Coronary artery (tissue), 2 donors: ENCODE measurements at regions not wholly inside any gene's neighbourhood (a gene's known extent, or its start where the extent isn't known, plus 50 kb on each side); places are given as distances from the start of the nearest gene placed in this dataset.

Source experiments
- DNase-seq: peaks from one replicate; pipeline ENCODE4 v3.0.0-alpha.2; 2017; ENCODE audit warnings: low spot score
- H3K27ac ChIP-seq, 2 donors: fragments of 200-600 bp; sonication (generic); one replicate each; pipeline ENCODE4 v1.5.1; 2016 to 2019
- H3K4me3 ChIP-seq: fragments of 200-600 bp; sonication (generic); 2 replicates; pipeline ENCODE4 v1.5.1; 2016; ENCODE audit warnings: mild to moderate bottlenecking, moderate library complexity
- TF ChIP-seq, protein P1 (sequence below): fragments of 200-600 bp; sonication (generic); IDR thresholded peaks from one replicate; pipeline ENCODE4 v1.5.1; 2019; ENCODE audit warnings: antibody characterized with exemption

DNA sequence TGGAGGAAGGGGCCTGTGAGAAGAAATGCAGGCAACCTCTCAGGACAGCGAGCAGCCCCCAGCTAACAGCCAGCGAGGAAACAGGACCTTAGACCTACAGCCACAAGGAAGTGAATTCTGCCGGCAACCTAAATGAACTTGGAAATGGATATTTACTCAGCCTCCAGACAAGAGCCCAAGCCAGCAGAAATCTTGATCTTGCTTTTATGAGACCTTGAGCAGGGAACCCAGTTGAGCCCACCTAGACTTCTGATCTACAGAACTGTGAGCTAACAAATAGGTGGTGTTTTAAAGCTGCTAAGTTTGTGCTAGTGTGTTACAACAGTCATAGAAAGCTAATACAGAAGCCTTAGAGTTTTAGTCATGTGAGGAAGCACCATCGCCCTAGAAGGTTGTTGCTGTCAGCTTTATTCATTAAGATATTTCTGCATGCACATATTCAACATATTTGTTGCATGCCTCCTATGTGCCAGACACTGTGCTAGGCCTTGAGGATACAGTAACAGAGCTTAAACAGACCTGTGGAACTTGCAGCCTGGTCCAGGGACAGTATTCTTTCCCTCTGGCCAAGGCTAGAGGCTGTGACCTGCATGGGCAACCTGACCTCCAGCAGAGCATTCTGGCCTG is 50.3 kb downstream of the NALF2 start:
- H3K27ac ChIP-seq, result no peak overlapping the region
- no peak overlapping the region for H3K4me3 ChIP-seq
- DNase-seq, result no peak
- TF ChIP-seq, protein P1, sequence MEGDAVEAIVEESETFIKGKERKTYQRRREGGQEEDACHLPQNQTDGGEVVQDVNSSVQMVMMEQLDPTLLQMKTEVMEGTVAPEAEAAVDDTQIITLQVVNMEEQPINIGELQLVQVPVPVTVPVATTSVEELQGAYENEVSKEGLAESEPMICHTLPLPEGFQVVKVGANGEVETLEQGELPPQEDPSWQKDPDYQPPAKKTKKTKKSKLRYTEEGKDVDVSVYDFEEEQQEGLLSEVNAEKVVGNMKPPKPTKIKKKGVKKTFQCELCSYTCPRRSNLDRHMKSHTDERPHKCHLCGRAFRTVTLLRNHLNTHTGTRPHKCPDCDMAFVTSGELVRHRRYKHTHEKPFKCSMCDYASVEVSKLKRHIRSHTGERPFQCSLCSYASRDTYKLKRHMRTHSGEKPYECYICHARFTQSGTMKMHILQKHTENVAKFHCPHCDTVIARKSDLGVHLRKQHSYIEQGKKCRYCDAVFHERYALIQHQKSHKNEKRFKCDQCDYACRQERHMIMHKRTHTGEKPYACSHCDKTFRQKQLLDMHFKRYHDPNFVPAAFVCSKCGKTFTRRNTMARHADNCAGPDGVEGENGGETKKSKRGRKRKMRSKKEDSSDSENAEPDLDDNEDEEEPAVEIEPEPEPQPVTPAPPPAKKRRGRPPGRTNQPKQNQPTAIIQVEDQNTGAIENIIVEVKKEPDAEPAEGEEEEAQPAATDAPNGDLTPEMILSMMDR, result no peak

DNA sequence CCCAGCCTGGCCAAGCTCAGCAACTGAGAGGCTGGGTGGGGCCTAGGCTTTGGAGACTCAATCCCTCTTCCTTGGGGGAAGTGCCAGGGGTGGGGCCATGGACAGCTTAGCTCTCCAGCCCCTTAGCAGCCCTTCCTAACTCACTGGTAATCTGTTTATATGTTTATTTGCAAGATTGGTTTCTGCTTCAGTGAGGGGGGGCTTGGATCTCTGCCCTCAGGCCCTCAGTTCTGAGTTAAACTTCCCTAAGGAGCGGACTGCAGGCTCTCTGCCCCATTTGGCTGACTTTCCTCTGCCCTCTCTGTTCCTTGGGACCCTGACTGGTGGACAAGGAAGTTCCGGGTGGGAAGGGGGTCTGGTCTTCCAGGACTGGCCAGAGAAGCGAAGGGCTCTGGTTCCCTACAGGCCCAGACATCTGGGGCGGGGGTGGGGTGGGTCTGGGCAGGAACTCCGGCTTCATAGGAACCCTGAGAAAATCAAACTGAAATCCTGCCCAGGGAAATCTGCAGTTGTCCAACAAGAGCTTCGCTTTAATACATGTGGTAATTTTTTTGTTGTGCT is 51.4 kb downstream of the NALF2 start:
- TF ChIP-seq, protein P1, result no peak
- no peak for DNase-seq
- Histone ChIP-seq H3K27ac (peak overlapping the region in 1 of 2 donors; percentile 7), H3K4me3 (no peak overlapping the region)

DNA sequence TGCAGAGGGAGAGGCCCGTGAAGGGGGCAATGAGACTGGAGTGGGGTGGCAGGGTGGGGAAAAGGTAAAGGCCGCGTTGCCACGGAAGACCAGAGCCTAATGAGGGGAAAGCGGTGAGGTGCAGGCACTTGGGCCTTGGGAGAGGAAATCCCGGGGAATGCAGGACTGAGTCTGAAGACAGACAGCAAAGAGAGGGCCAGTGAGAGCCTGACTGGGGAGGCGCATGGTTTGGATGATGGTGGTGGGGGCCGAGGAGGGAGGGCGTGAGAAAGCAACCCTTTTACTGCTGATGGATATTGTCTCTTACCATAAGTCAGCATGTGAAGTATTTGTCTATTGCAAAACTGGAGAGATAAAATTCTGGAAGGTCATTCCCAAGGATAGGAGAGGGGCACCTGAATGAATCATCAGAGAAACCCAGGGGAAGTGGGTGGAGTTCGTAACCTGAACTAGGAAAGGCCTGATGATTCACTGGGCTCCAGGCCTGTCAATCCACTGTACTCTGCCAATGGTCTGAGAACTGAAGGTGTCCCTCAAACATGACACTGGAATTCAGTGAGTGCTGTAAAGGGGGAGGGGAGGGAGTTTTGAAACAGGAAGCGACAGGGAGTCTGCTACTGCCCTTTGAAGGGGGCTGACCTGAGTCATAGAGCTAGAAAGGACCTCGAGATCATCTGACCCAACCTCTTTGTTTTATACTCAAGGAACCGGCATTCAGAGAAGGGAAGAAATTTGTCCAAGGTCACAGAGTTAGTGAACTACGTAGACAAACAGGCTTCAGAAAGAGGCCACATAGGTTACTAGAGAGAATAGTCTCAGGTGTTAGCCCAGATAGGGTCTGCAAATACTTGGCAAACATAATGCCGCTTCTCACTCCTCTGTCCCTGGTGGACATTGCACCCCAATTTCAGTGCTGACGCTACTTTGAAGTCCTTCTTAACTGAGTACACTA is 52.2 kb downstream of the NALF2 start:
- Histone ChIP-seq H3K27ac (peak overlapping the region in 1 of 2 donors; percentile 7), H3K4me3 (no peak overlapping the region)
- DNase-seq, result no peak
- TF ChIP-seq, protein P1, result no peak

DNA sequence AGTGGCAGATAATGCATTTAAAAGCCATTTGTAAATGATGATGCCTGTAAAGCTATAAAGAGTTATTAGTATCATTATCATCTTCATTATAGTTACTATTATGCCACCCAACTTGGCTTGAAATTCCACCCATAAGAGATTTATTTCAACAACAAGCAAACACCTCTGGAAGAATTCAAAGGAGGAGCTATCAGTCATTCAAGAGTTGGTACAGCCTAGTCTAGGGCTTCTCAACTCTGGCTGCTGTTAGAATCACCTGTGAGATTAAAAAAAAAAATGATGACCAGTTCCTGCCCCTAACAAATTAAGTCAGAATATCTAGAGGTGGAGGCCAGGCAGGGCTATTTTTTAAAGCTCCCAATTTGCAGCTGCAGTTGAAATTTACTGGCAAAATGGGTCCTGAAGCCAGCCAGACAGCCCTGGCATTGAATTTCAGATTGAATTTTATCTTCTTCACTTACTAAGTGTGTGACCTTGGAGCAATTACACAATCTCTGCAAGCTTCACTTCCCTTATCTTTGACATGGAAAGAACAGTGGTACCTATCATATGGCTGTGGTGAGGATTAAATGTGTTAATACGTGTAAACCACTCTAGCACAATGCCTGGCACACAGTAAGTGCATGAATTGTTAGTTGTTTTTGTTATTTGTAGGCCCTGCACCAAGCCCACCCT is 52.9 kb upstream of the EDA start:
- TF ChIP-seq, protein P1, result no peak
- no peak for DNase-seq
- H3K27ac ChIP-seq, result no peak overlapping the region
- H3K4me3 ChIP-seq, result no peak overlapping the region

DNA sequence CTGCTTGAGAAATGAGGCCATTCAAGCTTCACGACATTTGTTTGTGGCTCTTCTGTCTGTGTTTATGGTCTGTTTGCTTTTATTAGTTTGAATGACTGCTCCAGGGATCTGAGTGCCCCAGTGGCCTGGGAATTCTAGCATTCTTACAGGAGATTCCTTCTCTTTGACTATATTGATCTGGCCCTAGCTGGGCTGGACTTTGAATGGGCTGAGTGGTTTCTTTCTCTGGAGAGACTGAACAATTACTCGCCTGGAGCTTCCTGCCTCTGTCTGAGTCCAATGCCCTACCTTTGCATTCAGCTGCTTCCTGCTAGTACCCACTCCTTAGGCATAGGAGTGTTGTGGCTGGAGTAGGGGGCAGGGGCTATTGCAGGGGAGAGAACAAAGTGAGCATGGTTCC is 51.2 kb upstream of the EDA start:
- no peak for DNase-seq
- H3K27ac ChIP-seq, result no peak overlapping the region
- H3K4me3 ChIP-seq, result no peak overlapping the region
- TF ChIP-seq, protein P1, result no peak

DNA sequence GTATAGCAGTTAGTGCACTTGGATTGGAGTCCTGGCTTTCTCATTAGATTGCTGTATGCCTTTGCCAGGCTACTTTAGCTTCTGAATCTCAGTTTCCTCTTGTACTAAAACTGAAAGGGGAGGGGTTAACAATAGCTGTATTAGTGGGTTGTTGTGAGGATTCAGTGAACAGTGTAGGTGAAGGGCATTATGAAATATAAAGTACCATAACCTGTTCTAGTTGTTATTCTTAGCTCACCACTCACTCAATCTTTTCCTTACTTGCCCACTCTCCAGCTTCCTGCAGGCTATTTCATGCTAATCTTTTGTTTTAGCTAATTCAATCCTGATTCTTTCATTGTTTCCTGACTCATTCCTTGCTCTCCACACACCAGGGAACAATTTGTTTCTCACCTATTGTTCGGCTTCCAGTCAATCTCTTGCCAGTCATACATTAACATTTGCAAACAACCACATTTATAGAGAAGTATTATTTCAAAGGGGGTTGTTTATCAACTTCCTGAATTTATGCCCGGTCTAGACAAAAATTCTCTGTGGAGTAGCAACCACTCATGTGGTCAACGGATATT is 50.6 kb upstream of the EDA start:
- TF ChIP-seq, protein P1, result no peak
- no peak overlapping the region for H3K4me3 ChIP-seq
- no peak for DNase-seq
- no peak overlapping the region for H3K27ac ChIP-seq
